ENCODE measurements at regions not wholly inside any gene's neighbourhood (a gene's known extent, or its start where the extent isn't known, plus 50 kb on each side); places are given as distances from the start of the nearest gene placed in this dataset.

GRCh38 chr12:13628067-13628466, 353.3 kb downstream of the GRIN2B start:
- TF ChIP-seq EP300 (IDR thresholded peaks at IDR 0.05; ENCODE audit: borderline replicate concordance in 1 of 2, low read depth in 1 of 2, low read length in 1 of 2) (no peak), POLR2AphosphoS5 (IDR thresholded peaks at IDR 0.05; ENCODE audit: low read depth, low read length) (no peak), MAX (IDR thresholded peaks at IDR 0.05; ENCODE audit: low read depth) (no peak), JUND (IDR thresholded peaks at IDR 0.05) (no peak), GATA2 (CRISPR knock-in tag; IDR thresholded peaks at IDR 0.05) (no peak), CTCF (IDR thresholded peaks at IDR 0.05) (no peak), SIN3A (IDR thresholded peaks at IDR 0.05; ENCODE audit: borderline replicate concordance, low read depth, low read length) (no peak), MXI1 (IDR thresholded peaks at IDR 0.05; ENCODE audit: low read depth, low read length) (no peak), RXRA (IDR thresholded peaks at IDR 0.05; ENCODE audit: borderline replicate concordance, low read depth) (no peak), REST (IDR thresholded peaks at IDR 0.05; ENCODE audit: low read depth, low read length) (no peak), FOXJ3 (CRISPR knock-in tag; IDR thresholded peaks at IDR 0.05) (no peak)

All from SK-N-SH (cell line).